HepG2 (cell line): ENCODE measurements at regions not wholly inside any gene's neighbourhood (a gene's known extent, or its start where the extent isn't known, plus 50 kb on each side); places are given as distances from the start of the nearest gene placed in this dataset.
A peak's percentile ranks its signal among the peaks of the same experiment; 100 is the strongest.

Experiments used
- CCAR2 ChIP-seq: fragments of 200-400 bp; formaldehyde crosslinking; optimal IDR thresholded peaks from 2 replicates; pipeline ENCODE3; 2018; ENCODE audit warnings: low read depth, mild to moderate bottlenecking, low read length, moderate library complexity
- HHEX ChIP-seq: IDR thresholded peaks from 2 replicates; pipeline ENCODE4 v1.6.1; 2016; ENCODE audit warnings: control low read depth
- HMG20B ChIP-seq: conservative IDR thresholded peaks from 2 replicates; pipeline ENCODE4 v1.6.1; 2016; ENCODE audit warnings: missing genetic modification reagents, missing compliant biosample characterization
- ISL2 ChIP-seq: sonication (generic); formaldehyde crosslinking; IDR thresholded peaks from 2 replicates; pipeline ENCODE4 v1.5.0; 2020; ENCODE audit warnings: missing genetic modification reagents
- KDM4B ChIP-seq: sonication (generic); formaldehyde crosslinking; IDR thresholded peaks from 2 replicates; pipeline ENCODE4 v1.4.0; 2020; ENCODE audit warnings: missing genetic modification reagents
- MTERF4 ChIP-seq: sonication (generic); formaldehyde crosslinking; IDR thresholded peaks from 2 replicates; pipeline ENCODE4 v1.8.0; 2023; ENCODE audit warnings: mild to moderate bottlenecking, missing genetic modification reagents
- NFE2 ChIP-seq: sonication (generic); formaldehyde crosslinking; IDR thresholded peaks from 2 replicates; pipeline ENCODE4 v1.4.0; 2020; ENCODE audit warnings: missing genetic modification reagents
- PBX2 ChIP-seq: IDR thresholded peaks from 2 replicates; pipeline ENCODE4 v1.6.1; 2016; ENCODE audit warnings: control low read depth
- POLR2AphosphoS5 ChIP-seq: IDR thresholded peaks from 2 replicates; pipeline ENCODE4 v1.6.1; 2012; ENCODE audit warnings: low read depth, low read length
- PRDM10 ChIP-seq: sonication (generic); formaldehyde crosslinking; IDR thresholded peaks from 2 replicates; pipeline ENCODE4 v1.4.0; 2020; ENCODE audit warnings: low read depth, missing genetic modification reagents
- SRSF1 ChIP-seq: fragments of 200-400 bp; formaldehyde crosslinking; optimal IDR thresholded peaks from 2 replicates; pipeline ENCODE3; 2017; ENCODE audit warnings: mild to moderate bottlenecking, low read depth, low read length, moderate library complexity
- SRY ChIP-seq: sonication (generic); formaldehyde crosslinking; IDR thresholded peaks from 2 replicates; pipeline ENCODE4 v1.8.0; 2022; ENCODE audit warnings: mild to moderate bottlenecking, missing genetic modification reagents
- ZBTB20 ChIP-seq: sonication (generic); formaldehyde crosslinking; IDR thresholded peaks from 2 replicates; pipeline ENCODE4 v1.8.1; 2023; ENCODE audit warnings: missing genetic modification reagents, low read depth, mild to moderate bottlenecking, borderline replicate concordance
- ZFP36 ChIP-seq: fragments of 150-350 bp; IDR thresholded peaks from 2 replicates; pipeline ENCODE4 v1.6.1; 2018; ENCODE audit warnings: borderline replicate concordance, low read length, low read depth; ENCODE audit not compliant: partially characterized antibody
- ZKSCAN5 ChIP-seq: sonication (generic); formaldehyde crosslinking; IDR thresholded peaks from 2 replicates; pipeline ENCODE4 v1.5.1; 2020; ENCODE audit warnings: mild to moderate bottlenecking, missing genetic modification reagents
- ZMYM4 ChIP-seq: sonication (generic); formaldehyde crosslinking; IDR thresholded peaks from 2 replicates; pipeline ENCODE4 v1.8.1; 2023; ENCODE audit warnings: mild to moderate bottlenecking, missing genetic modification reagents
- ZNF20 ChIP-seq: sonication (generic); formaldehyde crosslinking; IDR thresholded peaks from 2 replicates; pipeline ENCODE4 v1.4.0; 2020; ENCODE audit warnings: mild to moderate bottlenecking, moderate library complexity, missing genetic modification reagents
- ZNF276 ChIP-seq: sonication (generic); formaldehyde crosslinking; IDR thresholded peaks from 2 replicates; pipeline ENCODE4 v1.4.0; 2020; ENCODE audit warnings: mild to moderate bottlenecking, low read depth, missing genetic modification reagents
- ZNF296 ChIP-seq: sonication (generic); formaldehyde crosslinking; conservative IDR thresholded peaks from 2 replicates; pipeline ENCODE4 v1.5.0; 2020; ENCODE audit warnings: mild to moderate bottlenecking, missing genetic modification reagents
- ZNF660 ChIP-seq: sonication (generic); formaldehyde crosslinking; IDR thresholded peaks from 2 replicates; pipeline ENCODE4 v1.5.1; 2020; ENCODE audit warnings: mild to moderate bottlenecking, low read depth, missing genetic modification reagents, borderline replicate concordance
- ZNF691 ChIP-seq: sonication (generic); formaldehyde crosslinking; IDR thresholded peaks from 2 replicates; pipeline ENCODE4 v1.4.0; 2020; ENCODE audit warnings: missing genetic modification reagents, low read depth, mild to moderate bottlenecking, borderline replicate concordance
- ZNF775 ChIP-seq: sonication (generic); formaldehyde crosslinking; IDR thresholded peaks from 2 replicates; pipeline ENCODE4 v1.4.0; 2020; ENCODE audit warnings: missing genetic modification reagents, mild to moderate bottlenecking, moderate library complexity, borderline replicate concordance

GRCh38 chr2:41847744-41848441 is 199.9 kb upstream of the PKDCC start (continued):
- TF ChIP-seq ZNF296 (CRISPR knock-in tag): no peak
- TF ChIP-seq KDM4B (CRISPR knock-in tag): peak; percentile 84; the same call in 1 of the 2 replicates
- no peak for TF ChIP-seq SRSF1
- TF ChIP-seq ZNF20 (CRISPR knock-in tag): no peak
- TF ChIP-seq ZNF691: peak; percentile 44; the same call in 1 of the 2 replicates
- 0 out of 2 replicates have a peak, but pooled peaks have one; percentile 35 for TF ChIP-seq PBX2 (CRISPR knock-in tag)
- no peak for TF ChIP-seq POLR2AphosphoS5
- TF ChIP-seq CCAR2: no peak
- TF ChIP-seq ZKSCAN5: no peak
- no peak for TF ChIP-seq ZNF775 (CRISPR knock-in tag)
- no peak for TF ChIP-seq ZFP36
- peak; percentile 97 for TF ChIP-seq ISL2 (CRISPR knock-in tag)
- no peak for TF ChIP-seq ZNF276 (CRISPR knock-in tag)
- no peak for TF ChIP-seq ZNF660 (CRISPR knock-in tag)
- TF ChIP-seq SRY (CRISPR knock-in tag): no peak
- TF ChIP-seq PRDM10 (CRISPR knock-in tag): no peak
- no peak for TF ChIP-seq NFE2 (CRISPR knock-in tag)
- peak; percentile 74 for TF ChIP-seq HHEX (CRISPR knock-in tag)
- peak; percentile 90 for TF ChIP-seq HMG20B (CRISPR knock-in tag)
- 0 out of 2 replicates have a peak, but pooled peaks have one; percentile 85 for TF ChIP-seq ZBTB20 (CRISPR knock-in tag)
- TF ChIP-seq MTERF4 (CRISPR knock-in tag): no peak
- peak; percentile 88 for TF ChIP-seq ZMYM4 (CRISPR knock-in tag)
